Stomach (tissue), 8 donors: ENCODE measurements at regions not wholly inside any gene's neighbourhood (a gene's known extent, or its start where the extent isn't known, plus 50 kb on each side); places are given as distances from the start of the nearest gene placed in this dataset.

Experiments used
- DNase-seq, 2 donors: peaks; one replicate each; pipeline versions ENCODE4 v3.0.0 to v3.0.0-alpha.2; 2013 to 2019
- H3K27ac ChIP-seq, 5 donors: fragments of 200-600 bp in 4 of 5; sonication (generic) in 4 of 5; one replicate each; pipeline ENCODE4 v1.5.1; 2013 to 2019; ENCODE audit warnings: mild to moderate bottlenecking in 1 of 5, moderate library complexity in 1 of 5
- H3K27me3 ChIP-seq, 3 donors: fragments of 200-600 bp; sonication (generic); one replicate each; pipeline ENCODE4 v1.5.1; 2017 to 2019; ENCODE audit warnings: mixed run types in 1 of 3
- H3K36me3 ChIP-seq, 4 donors: fragments of 200-600 bp; sonication (generic); 1 replicate in 3 of 4; 2 replicates in 1 of 4; pipeline ENCODE4 v1.5.1; 2016 to 2019
- H3K4me1 ChIP-seq, 4 donors: fragments of 200-600 bp; sonication (generic); one replicate each; pipeline ENCODE4 v1.5.1; 2016 to 2019
- H3K4me3 ChIP-seq, 4 donors: fragments of 200-600 bp; sonication (generic) in 3 of 4; one replicate each; pipeline ENCODE4 v1.5.1; 2016 to 2019; ENCODE audit warnings: mild to moderate bottlenecking in 1 of 4
- H3K9me3 ChIP-seq, 4 donors: fragments of 200-600 bp; sonication (generic); one replicate each; pipeline ENCODE4 v1.5.1; 2016 to 2019
- CTCF ChIP-seq, 7 experiments: fragments of 450-650 bp in 4 of 7; fragments of 200-600 bp in 3 of 7; sonication (generic) in 3 of 7; IDR thresholded peaks; one replicate each; pipeline ENCODE4 v1.5.1; 2016 to 2019; ENCODE audit warnings: antibody characterized with exemption in 7 of 7, control low read depth in 2 of 7, mild to moderate bottlenecking in 1 of 7
- EP300 ChIP-seq: sonication (generic); formaldehyde crosslinking; IDR thresholded peaks from one replicate; pipeline ENCODE4 v1.6.1; 2017; ENCODE audit warnings: antibody characterized with exemption
- POLR2A ChIP-seq, 4 donors: fragments of 450-650 bp; IDR thresholded peaks; one replicate each; pipeline ENCODE4 v1.6.1; 2016; ENCODE audit warnings: antibody characterized with exemption in 4 of 4, control low read depth in 2 of 4, mild to moderate bottlenecking in 1 of 4, moderate library complexity in 1 of 4
- POLR2AphosphoS5 ChIP-seq, 3 donors: sonication (generic); formaldehyde crosslinking; IDR thresholded peaks; one replicate each; pipeline ENCODE4 v1.6.1; 2016; ENCODE audit warnings: antibody characterized with exemption in 3 of 3
- WGBS, 5 donors: extraction: QIAGEN DNeasy Blood & Tissue Kit in 3 of 5; methylation state at CpG; one replicate each; pipeline versions ENCODE4 v1.1.5 to v1.1.7; 2013 to 2018; 5-methylcytosine and 5-hydroxymethylcytosine counted together
- intact Hi-C: fragments of 100-400 bp; cut with DNase I; formaldehyde crosslinking; loops from one replicate; pipeline ENCODE4 v1.15.1; 2023; ENCODE audit warnings: low total_unique reads
- donor health status: healthy with polysubstance abuse.
- donor health status: Bipolar disorder and iron deficiency.
- donor health status: healthy.

GRCh38 chrX:39449352-39449751 is 648.1 kb downstream of the MID1IP1 start:
- Histone ChIP-seq H3K4me3 (no peak overlapping the region), H3K4me1 (no peaks in the 10 kb centered on the region), H3K36me3 (no peaks in the 10 kb centered on the region), H3K27me3 (no peaks in the 10 kb centered on the region), H3K9me3 (peaks cover 0 to 10% (median 3%) of the 10 kb centered on the region in 4 donors), H3K27ac (no peak overlapping the region)
- 65 to 85% (median 82%) methylated on average over 2 of the region's 2 CpGs for WGBS, 5 donors
- TF ChIP-seq EP300 (no peak), POLR2AphosphoS5 (IDR thresholded peaks at IDR 0.05) (no peak), CTCF (IDR thresholded peaks at IDR 0.05) (no peak), POLR2A (IDR thresholded peaks at IDR 0.05) (no peak)
- no peak for DNase-seq
- intact Hi-C loops: no loop called here

- peak in 1 of 2 donors; percentile 40 for DNase-seq
- Histone ChIP-seq H3K36me3 (no peaks in the 10 kb centered on the region), H3K4me1 (no peaks in the 10 kb centered on the region), H3K27me3 (no peaks in the 10 kb centered on the region), H3K4me3 (no peak overlapping the region), H3K9me3 (peaks cover 0 to 11% (median 3%) of the 10 kb centered on the region in 4 donors), H3K27ac (no peak overlapping the region)
- whole genome bisulfite sequencing, 5 donors: 31 to 52% (median 47%) methylated on average over 9 to 11 of the region's 11 CpGs
- TF ChIP-seq POLR2AphosphoS5 (IDR thresholded peaks at IDR 0.05): no peak
- TF ChIP-seq CTCF (IDR thresholded peaks at IDR 0.05): no peak
- no peak for TF ChIP-seq POLR2A (IDR thresholded peaks at IDR 0.05)
- no peak for TF ChIP-seq EP300
- intact Hi-C loops: no loop called here
These were observed 647.4 kb downstream of the BCOR start for GRCh38 chrX:39450234-39450977.

GRCh38 chrX:39451046-39451445 is 646.7 kb downstream of the BCOR start:
- WGBS, 5 donors: 48 to 75% (median 69%) methylated on average over 2 to 7 of the region's 7 CpGs
- DNase-seq: no peak
- Histone ChIP-seq H3K9me3 (peaks cover 0 to 16% (median 5%) of the 10 kb centered on the region in 4 donors), H3K4me3 (no peak overlapping the region), H3K27me3 (no peaks in the 10 kb centered on the region), H3K27ac (no peak overlapping the region), H3K36me3 (no peaks in the 10 kb centered on the region), H3K4me1 (no peaks in the 10 kb centered on the region)
- intact Hi-C loops: no loop called here
- TF ChIP-seq POLR2A (IDR thresholded peaks at IDR 0.05): no peak
- TF ChIP-seq POLR2AphosphoS5 (IDR thresholded peaks at IDR 0.05): no peak
- no peak for TF ChIP-seq CTCF (IDR thresholded peaks at IDR 0.05)
- TF ChIP-seq EP300: no peak

GRCh38 chrX:39452401-39452800 is 645.4 kb downstream of the BCOR start:
- Histone ChIP-seq H3K9me3 (peaks cover 0 to 24% (median 11%) of the 10 kb centered on the region in 4 donors), H3K27me3 (no peaks in the 10 kb centered on the region), H3K36me3 (no peaks in the 10 kb centered on the region), H3K27ac (no peak overlapping the region), H3K4me1 (no peaks in the 10 kb centered on the region), H3K4me3 (no peak overlapping the region)
- WGBS, 5 donors: 75 to 91% (median 80%) methylated on average over 4 of the region's 4 CpGs
- intact Hi-C loops: no loop called here
- no peak for TF ChIP-seq POLR2A (IDR thresholded peaks at IDR 0.05)
- no peak for TF ChIP-seq POLR2AphosphoS5 (IDR thresholded peaks at IDR 0.05)
- TF ChIP-seq CTCF (IDR thresholded peaks at IDR 0.05): no peak
- no peak for TF ChIP-seq EP300
- no peak for DNase-seq
